ENCODE measurements at regions not wholly inside any gene's neighbourhood (a gene's known extent, or its start where the extent isn't known, plus 50 kb on each side); places are given as distances from the start of the nearest gene placed in this dataset.

GRCh38 chr12:58988643-58989344 lies 68.5 kb upstream of the LRIG3 start:
- TF ChIP-seq CTCF (IDR thresholded peaks at IDR 0.05; ENCODE audit: borderline replicate concordance, insufficient read depth, low read depth, low read length), result no peak
- no peak overlapping the region for H3K4me3 ChIP-seq (ENCODE audit: low read depth, low read length)

GRCh38 chr12:58981961-58982360 lies 61.7 kb upstream of the LRIG3 start:
- no peak overlapping the region for H3K4me3 ChIP-seq (ENCODE audit: low read depth, low read length)
- TF ChIP-seq CTCF (IDR thresholded peaks at IDR 0.05; ENCODE audit: borderline replicate concordance, insufficient read depth, low read depth, low read length), result no peak

- TF ChIP-seq CTCF (IDR thresholded peaks at IDR 0.05; ENCODE audit: borderline replicate concordance, insufficient read depth, low read depth, low read length), result no peak
- H3K4me3 ChIP-seq (ENCODE audit: low read depth, low read length), result no peak overlapping the region
Observed at GRCh38 chr12:58980768-58981167, 60.5 kb upstream of the LRIG3 start.

GRCh38 chr12:58978717-58979116 lies 58.4 kb upstream of the LRIG3 start:
- TF ChIP-seq CTCF (IDR thresholded peaks at IDR 0.05; ENCODE audit: borderline replicate concordance, insufficient read depth, low read depth, low read length), result no peak
- H3K4me3 ChIP-seq (ENCODE audit: low read depth, low read length), result no peak overlapping the region

GRCh38 chr12:58977476-58977875 lies 57.2 kb upstream of the LRIG3 start:
- no peak for TF ChIP-seq CTCF (IDR thresholded peaks at IDR 0.05; ENCODE audit: borderline replicate concordance, insufficient read depth, low read depth, low read length)
- no peak overlapping the region for H3K4me3 ChIP-seq (ENCODE audit: low read depth, low read length)

- TF ChIP-seq CTCF (IDR thresholded peaks at IDR 0.05; ENCODE audit: borderline replicate concordance, insufficient read depth, low read depth, low read length), result no peak
- no peak overlapping the region for H3K4me3 ChIP-seq (ENCODE audit: low read depth, low read length)
Observed at GRCh38 chr12:58976146-58976545, 55.8 kb upstream of the LRIG3 start.
